H1 (cell line): ENCODE measurements at regions not wholly inside any gene's neighbourhood (a gene's known extent, or its start where the extent isn't known, plus 50 kb on each side); places are given as distances from the start of the nearest gene placed in this dataset.

Experiments
- EZH2 ChIP-seq: fragments of 200-600 bp; sonication (generic); IDR thresholded peaks from 2 replicates; pipeline ENCODE4 v1.7.1; 2012; ENCODE audit warnings: low read depth, mild to moderate bottlenecking, moderate library complexity, low read length, inconsistent platforms; ENCODE audit not compliant: severe bottlenecking
- TAF1 ChIP-seq: IDR thresholded peaks from 2 replicates; pipeline ENCODE4 v1.6.1; 2011; ENCODE audit warnings: mild to moderate bottlenecking, low read depth, low read length
- USF2 ChIP-seq: IDR thresholded peaks from 2 replicates; pipeline ENCODE4 v1.6.1; 2011; ENCODE audit warnings: low read length, improper control_type of control experiment

GRCh38 chr18:71725256-71725655 is 818.9 kb downstream of the CBLN2 start (continued):
- no peak for TF ChIP-seq USF2
- TF ChIP-seq EZH2: no peak
- no peak for TF ChIP-seq TAF1
